ENCODE measurements at regions not wholly inside any gene's neighbourhood (a gene's known extent, or its start where the extent isn't known, plus 50 kb on each side); places are given as distances from the start of the nearest gene placed in this dataset.

DNA sequence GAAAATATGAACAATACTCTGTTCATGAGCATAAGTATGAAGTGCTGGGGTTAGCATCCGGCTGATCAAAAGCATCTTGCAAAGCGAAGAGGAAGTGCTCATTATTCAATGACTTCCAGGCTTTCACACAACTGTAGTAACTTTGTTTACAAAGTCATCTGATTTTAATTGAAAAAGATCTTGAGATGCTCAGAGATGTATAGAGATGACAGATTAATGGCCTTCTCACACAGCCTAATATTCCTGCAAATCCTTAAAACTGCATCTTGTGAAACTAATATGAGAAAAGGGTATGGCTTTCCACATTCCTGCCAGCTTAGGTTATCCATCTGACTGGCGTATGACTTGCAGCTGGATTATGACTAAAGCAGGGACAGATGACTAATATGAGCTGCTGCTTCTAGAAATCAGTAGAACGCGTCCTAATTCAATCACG, 125.4 kb downstream of the CASP12 start:
- no peak; the same call in 1 of the 2 replicates for TF ChIP-seq TEAD4 (IDR thresholded peaks at IDR 0.05)
- TF ChIP-seq, protein P1, sequence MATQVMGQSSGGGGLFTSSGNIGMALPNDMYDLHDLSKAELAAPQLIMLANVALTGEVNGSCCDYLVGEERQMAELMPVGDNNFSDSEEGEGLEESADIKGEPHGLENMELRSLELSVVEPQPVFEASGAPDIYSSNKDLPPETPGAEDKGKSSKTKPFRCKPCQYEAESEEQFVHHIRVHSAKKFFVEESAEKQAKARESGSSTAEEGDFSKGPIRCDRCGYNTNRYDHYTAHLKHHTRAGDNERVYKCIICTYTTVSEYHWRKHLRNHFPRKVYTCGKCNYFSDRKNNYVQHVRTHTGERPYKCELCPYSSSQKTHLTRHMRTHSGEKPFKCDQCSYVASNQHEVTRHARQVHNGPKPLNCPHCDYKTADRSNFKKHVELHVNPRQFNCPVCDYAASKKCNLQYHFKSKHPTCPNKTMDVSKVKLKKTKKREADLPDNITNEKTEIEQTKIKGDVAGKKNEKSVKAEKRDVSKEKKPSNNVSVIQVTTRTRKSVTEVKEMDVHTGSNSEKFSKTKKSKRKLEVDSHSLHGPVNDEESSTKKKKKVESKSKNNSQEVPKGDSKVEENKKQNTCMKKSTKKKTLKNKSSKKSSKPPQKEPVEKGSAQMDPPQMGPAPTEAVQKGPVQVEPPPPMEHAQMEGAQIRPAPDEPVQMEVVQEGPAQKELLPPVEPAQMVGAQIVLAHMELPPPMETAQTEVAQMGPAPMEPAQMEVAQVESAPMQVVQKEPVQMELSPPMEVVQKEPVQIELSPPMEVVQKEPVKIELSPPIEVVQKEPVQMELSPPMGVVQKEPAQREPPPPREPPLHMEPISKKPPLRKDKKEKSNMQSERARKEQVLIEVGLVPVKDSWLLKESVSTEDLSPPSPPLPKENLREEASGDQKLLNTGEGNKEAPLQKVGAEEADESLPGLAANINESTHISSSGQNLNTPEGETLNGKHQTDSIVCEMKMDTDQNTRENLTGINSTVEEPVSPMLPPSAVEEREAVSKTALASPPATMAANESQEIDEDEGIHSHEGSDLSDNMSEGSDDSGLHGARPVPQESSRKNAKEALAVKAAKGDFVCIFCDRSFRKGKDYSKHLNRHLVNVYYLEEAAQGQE (IDR thresholded peaks at IDR 0.05; ENCODE audit: low read depth): no peak
- TF ChIP-seq EP300 (IDR thresholded peaks at IDR 0.05; ENCODE audit: borderline replicate concordance): no peak
- no peak for TF ChIP-seq RAD21 (IDR thresholded peaks at IDR 0.05; ENCODE audit: low read depth)
- no peak for TF ChIP-seq TAF1 (IDR thresholded peaks at IDR 0.05; ENCODE audit: low read depth)
- no peak for TF ChIP-seq CREB1 (IDR thresholded peaks at IDR 0.05; ENCODE audit: low read depth)
- no peak for TF ChIP-seq TCF12 (IDR thresholded peaks at IDR 0.05; ENCODE audit: low read depth)
- TF ChIP-seq EGR1 (IDR thresholded peaks at IDR 0.05): no peak
- TF ChIP-seq, protein P2, sequence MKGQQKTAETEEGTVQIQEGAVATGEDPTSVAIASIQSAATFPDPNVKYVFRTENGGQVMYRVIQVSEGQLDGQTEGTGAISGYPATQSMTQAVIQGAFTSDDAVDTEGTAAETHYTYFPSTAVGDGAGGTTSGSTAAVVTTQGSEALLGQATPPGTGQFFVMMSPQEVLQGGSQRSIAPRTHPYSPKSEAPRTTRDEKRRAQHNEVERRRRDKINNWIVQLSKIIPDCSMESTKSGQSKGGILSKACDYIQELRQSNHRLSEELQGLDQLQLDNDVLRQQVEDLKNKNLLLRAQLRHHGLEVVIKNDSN (IDR thresholded peaks at IDR 0.05): no peak
- no peak for TF ChIP-seq NFIC (IDR thresholded peaks at IDR 0.05)
- TF ChIP-seq YY1 (IDR thresholded peaks at IDR 0.05; ENCODE audit: low read depth): no peak
- no peak for TF ChIP-seq MAX (IDR thresholded peaks at IDR 0.05)
- no peak for TF ChIP-seq FOXM1 (IDR thresholded peaks at IDR 0.05; ENCODE audit: borderline replicate concordance, low read depth)
- TF ChIP-seq CEBPB (IDR thresholded peaks at IDR 0.05): no peak
